ENCODE measurements at regions not wholly inside any gene's neighbourhood (a gene's known extent, or its start where the extent isn't known, plus 50 kb on each side); places are given as distances from the start of the nearest gene placed in this dataset.

DNA sequence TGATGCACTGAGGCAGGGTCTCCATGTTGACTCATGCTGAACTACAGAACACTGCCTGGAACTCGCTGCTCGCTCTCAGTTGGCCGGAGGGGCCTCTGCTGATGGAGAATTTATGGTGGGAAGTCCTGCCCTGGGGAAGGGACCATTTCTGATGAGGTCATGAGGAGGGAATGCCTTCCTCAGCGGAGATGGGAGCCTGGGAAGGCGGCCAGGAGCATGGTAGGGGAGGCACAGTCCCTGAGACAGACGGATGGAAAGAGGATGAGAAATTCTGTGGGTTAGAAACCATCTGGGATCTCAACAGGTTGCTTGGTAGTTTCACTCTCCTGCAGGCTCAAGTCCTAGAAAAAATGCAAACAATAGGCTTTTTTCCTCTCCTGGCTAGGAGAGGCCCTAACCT, 56.8 kb upstream of the TPM1 start:
- TF ChIP-seq, protein P1, sequence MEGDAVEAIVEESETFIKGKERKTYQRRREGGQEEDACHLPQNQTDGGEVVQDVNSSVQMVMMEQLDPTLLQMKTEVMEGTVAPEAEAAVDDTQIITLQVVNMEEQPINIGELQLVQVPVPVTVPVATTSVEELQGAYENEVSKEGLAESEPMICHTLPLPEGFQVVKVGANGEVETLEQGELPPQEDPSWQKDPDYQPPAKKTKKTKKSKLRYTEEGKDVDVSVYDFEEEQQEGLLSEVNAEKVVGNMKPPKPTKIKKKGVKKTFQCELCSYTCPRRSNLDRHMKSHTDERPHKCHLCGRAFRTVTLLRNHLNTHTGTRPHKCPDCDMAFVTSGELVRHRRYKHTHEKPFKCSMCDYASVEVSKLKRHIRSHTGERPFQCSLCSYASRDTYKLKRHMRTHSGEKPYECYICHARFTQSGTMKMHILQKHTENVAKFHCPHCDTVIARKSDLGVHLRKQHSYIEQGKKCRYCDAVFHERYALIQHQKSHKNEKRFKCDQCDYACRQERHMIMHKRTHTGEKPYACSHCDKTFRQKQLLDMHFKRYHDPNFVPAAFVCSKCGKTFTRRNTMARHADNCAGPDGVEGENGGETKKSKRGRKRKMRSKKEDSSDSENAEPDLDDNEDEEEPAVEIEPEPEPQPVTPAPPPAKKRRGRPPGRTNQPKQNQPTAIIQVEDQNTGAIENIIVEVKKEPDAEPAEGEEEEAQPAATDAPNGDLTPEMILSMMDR (conservative IDR thresholded peaks at IDR 0.05) = no peak
- TF ChIP-seq EZH2 (IDR thresholded peaks at IDR 0.05; ENCODE audit: low read depth) = no peak
